ENCODE measurements at regions not wholly inside any gene's neighbourhood (a gene's known extent, or its start where the extent isn't known, plus 50 kb on each side); places are given as distances from the start of the nearest gene placed in this dataset.

DNA sequence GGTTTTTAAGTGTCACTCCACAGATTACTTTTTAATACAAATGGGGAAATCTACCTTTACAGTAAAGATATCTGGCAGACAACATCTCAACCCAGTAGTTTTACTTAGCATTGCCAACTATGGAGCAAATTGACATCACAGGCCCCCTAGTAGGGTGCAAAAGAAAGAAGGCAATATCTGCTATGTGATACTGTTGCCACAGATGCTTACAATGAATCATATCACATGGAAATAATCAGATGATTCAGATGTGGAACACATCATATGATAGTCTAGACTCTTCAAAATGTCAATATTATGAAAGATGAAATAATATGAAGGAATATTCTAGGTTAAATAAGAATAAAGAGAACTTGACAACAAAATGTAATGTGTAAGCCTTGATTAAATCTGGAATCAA lies 322.5 kb downstream of the BMP2 start:
- H3K27ac ChIP-seq (ENCODE audit: low read depth, low read length) = no peak overlapping the region
- no peaks in the 10 kb centered on the region for H3K27me3 ChIP-seq (ENCODE audit: control insufficient read depth in 1 of 2, insufficient read depth in 2 of 2, low read length in 2 of 2)
- no peaks in the 10 kb centered on the region for H3K4me1 ChIP-seq (ENCODE audit: control insufficient read depth in 1 of 2, insufficient read depth in 2 of 2, low read length in 2 of 2)
- no peaks in the 10 kb centered on the region for H3K9me3 ChIP-seq (ENCODE audit: control insufficient read depth in 1 of 2, low read length in 2 of 2)
- H3K4me3 ChIP-seq (ENCODE audit: low read depth in 1 of 2, low read length in 2 of 2) = no peak overlapping the region
- H3K36me3 ChIP-seq (ENCODE audit: control insufficient read depth in 1 of 2, insufficient read depth in 2 of 2, low read length in 2 of 2) = no peaks in the 10 kb centered on the region
- no peak overlapping the region for H3K9ac ChIP-seq (ENCODE audit: low read depth in 1 of 2, low read length in 2 of 2)

DNA sequence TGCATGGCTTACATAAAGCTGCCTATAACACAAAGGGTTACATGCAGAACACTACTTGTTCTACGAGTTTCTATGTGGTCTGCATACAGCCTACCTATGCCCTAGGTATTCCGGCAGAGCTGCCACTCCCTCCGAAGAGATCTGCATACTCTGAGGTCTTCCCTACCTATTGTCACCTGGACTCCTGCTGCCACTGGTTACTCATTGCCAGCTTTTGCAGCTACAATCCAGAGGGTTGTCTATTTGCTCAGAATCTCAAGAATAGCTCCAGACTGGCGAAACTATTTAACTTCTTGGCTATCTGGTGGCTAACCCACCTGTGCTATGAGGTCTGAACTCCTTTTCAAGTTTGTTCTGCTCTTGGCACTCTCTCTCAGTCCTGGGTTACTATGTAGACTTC lies 323.3 kb downstream of the BMP2 start:
- H3K9me3 ChIP-seq (ENCODE audit: control insufficient read depth in 1 of 2, low read length in 2 of 2) = no peaks in the 10 kb centered on the region
- no peaks in the 10 kb centered on the region for H3K27me3 ChIP-seq (ENCODE audit: control insufficient read depth in 1 of 2, insufficient read depth in 2 of 2, low read length in 2 of 2)
- H3K4me3 ChIP-seq (ENCODE audit: low read depth in 1 of 2, low read length in 2 of 2) = no peak overlapping the region
- no peak overlapping the region for H3K27ac ChIP-seq (ENCODE audit: low read depth, low read length)
- no peaks in the 10 kb centered on the region for H3K36me3 ChIP-seq (ENCODE audit: control insufficient read depth in 1 of 2, insufficient read depth in 2 of 2, low read length in 2 of 2)
- H3K9ac ChIP-seq (ENCODE audit: low read depth in 1 of 2, low read length in 2 of 2) = no peak overlapping the region
- H3K4me1 ChIP-seq (ENCODE audit: control insufficient read depth in 1 of 2, insufficient read depth in 2 of 2, low read length in 2 of 2) = no peaks in the 10 kb centered on the region

DNA sequence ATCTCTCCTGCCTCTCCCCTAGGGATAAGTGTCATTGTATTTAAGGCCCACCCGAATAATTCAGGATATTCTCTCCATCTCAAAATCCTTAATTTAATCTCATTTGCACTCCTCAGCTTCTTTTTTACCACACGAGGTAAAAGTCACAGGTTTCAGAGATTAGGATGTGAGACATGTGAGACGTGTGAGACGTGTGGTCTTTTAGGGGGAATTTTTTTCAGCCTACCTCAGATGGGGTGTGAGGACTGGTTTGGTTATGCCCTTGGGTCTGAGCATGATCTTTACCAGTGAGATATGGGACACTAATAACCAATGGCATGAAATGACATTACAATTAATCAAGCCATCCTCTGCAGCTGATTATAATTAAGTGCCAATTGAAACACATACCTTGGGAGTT lies 324.2 kb downstream of the BMP2 start:
- no peaks in the 10 kb centered on the region for H3K9me3 ChIP-seq (ENCODE audit: control insufficient read depth in 1 of 2, low read length in 2 of 2)
- H3K36me3 ChIP-seq (ENCODE audit: control insufficient read depth in 1 of 2, insufficient read depth in 2 of 2, low read length in 2 of 2) = no peaks in the 10 kb centered on the region
- no peak overlapping the region for H3K4me3 ChIP-seq (ENCODE audit: low read depth in 1 of 2, low read length in 2 of 2)
- H3K27me3 ChIP-seq (ENCODE audit: control insufficient read depth in 1 of 2, insufficient read depth in 2 of 2, low read length in 2 of 2) = no peaks in the 10 kb centered on the region
- H3K9ac ChIP-seq (ENCODE audit: low read depth in 1 of 2, low read length in 2 of 2) = no peak overlapping the region
- H3K27ac ChIP-seq (ENCODE audit: low read depth, low read length) = no peak overlapping the region
- H3K4me1 ChIP-seq (ENCODE audit: control insufficient read depth in 1 of 2, insufficient read depth in 2 of 2, low read length in 2 of 2) = no peaks in the 10 kb centered on the region

DNA sequence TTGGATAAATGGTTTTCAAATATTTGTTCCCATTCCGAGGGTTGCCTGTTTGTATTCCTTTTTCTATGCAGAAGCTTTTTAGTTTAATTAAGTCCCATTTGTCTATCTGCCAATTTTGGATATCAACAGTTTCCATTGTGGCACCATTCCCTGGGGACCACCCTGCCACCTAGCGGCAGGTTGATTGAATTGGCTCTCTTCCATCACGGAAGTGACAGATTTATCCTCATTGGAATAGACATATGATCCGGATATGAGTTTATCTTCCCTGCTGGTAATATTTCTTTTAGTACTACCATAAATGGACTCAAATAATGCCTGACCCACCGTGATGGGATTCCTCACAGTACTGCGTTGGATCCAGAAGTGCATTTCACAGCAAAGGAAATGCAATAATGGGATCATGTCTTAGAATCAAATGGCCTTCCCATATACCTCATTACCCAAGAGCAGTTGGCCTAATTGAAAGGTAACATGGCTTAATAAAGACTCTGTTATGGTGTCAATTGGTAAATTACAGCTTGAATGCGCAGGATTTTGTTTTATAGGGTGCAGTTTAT lies 327.0 kb downstream of the BMP2 start:
- H3K4me1 ChIP-seq (ENCODE audit: control insufficient read depth in 1 of 2, insufficient read depth in 2 of 2, low read length in 2 of 2) = no peaks in the 10 kb centered on the region
- no peak overlapping the region for H3K27ac ChIP-seq (ENCODE audit: low read depth, low read length)
- H3K4me3 ChIP-seq (ENCODE audit: low read depth in 1 of 2, low read length in 2 of 2) = no peak overlapping the region
- no peaks in the 10 kb centered on the region for H3K27me3 ChIP-seq (ENCODE audit: control insufficient read depth in 1 of 2, insufficient read depth in 2 of 2, low read length in 2 of 2)
- no peaks in the 10 kb centered on the region for H3K36me3 ChIP-seq (ENCODE audit: control insufficient read depth in 1 of 2, insufficient read depth in 2 of 2, low read length in 2 of 2)
- no peak overlapping the region for H3K9ac ChIP-seq (ENCODE audit: low read depth in 1 of 2, low read length in 2 of 2)
- no peaks in the 10 kb centered on the region for H3K9me3 ChIP-seq (ENCODE audit: control insufficient read depth in 1 of 2, low read length in 2 of 2)

DNA sequence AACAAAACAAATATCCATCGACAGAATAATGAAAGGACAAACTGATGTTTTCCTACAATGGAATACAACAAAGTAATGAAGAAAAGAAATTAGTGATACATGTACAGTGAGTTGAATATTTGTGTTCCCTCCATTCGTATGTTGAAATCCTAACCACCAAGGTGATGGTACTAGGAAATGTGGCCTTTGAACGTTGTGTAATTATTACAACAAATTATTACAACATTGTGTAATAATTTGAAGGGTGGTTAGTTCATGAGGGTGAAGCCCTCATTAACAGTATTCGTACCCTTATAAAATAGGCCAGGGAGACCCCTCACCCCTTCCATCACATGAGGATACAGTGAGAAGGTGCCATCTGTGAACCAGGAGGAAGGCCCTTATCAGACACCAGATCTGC lies 339.4 kb downstream of the BMP2 start:
- Histone ChIP-seq H3K27me3 (ENCODE audit: control insufficient read depth in 1 of 2, insufficient read depth in 2 of 2, low read length in 2 of 2) (no peaks in the 10 kb centered on the region), H3K27ac (ENCODE audit: low read depth, low read length) (no peak overlapping the region), H3K36me3 (ENCODE audit: control insufficient read depth in 1 of 2, insufficient read depth in 2 of 2, low read length in 2 of 2) (no peaks in the 10 kb centered on the region), H3K9me3 (ENCODE audit: control insufficient read depth in 1 of 2, low read length in 2 of 2) (no peaks in the 10 kb centered on the region), H3K4me3 (ENCODE audit: low read depth in 1 of 2, low read length in 2 of 2) (no peak overlapping the region), H3K9ac (ENCODE audit: low read depth in 1 of 2, low read length in 2 of 2) (no peak overlapping the region), H3K4me1 (ENCODE audit: control insufficient read depth in 1 of 2, insufficient read depth in 2 of 2, low read length in 2 of 2) (no peaks in the 10 kb centered on the region)

DNA sequence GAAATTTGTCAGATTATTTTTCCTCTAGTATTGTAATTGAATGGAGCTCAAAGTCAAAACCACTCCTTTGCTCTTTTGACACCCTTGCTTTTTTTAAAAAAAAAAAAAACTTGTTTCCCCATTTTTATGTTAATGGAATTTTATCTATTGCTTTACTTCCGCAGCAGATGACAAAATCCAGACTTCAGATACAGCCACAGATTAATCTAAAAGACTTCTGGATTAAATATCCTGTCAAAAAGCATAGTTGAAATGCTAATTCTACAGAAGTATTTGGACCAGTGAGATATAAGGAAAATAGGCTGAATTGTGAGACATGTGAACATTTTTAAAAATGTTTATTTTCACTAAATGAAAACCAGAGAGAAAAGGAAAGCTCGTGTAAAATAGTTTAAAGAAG lies 341.4 kb downstream of the BMP2 start:
- Histone ChIP-seq H3K36me3 (ENCODE audit: control insufficient read depth in 1 of 2, insufficient read depth in 2 of 2, low read length in 2 of 2) (no peaks in the 10 kb centered on the region), H3K27me3 (ENCODE audit: control insufficient read depth in 1 of 2, insufficient read depth in 2 of 2, low read length in 2 of 2) (no peaks in the 10 kb centered on the region), H3K9me3 (ENCODE audit: control insufficient read depth in 1 of 2, low read length in 2 of 2) (no peaks in the 10 kb centered on the region), H3K4me3 (ENCODE audit: low read depth in 1 of 2, low read length in 2 of 2) (no peak overlapping the region), H3K4me1 (ENCODE audit: control insufficient read depth in 1 of 2, insufficient read depth in 2 of 2, low read length in 2 of 2) (no peaks in the 10 kb centered on the region), H3K27ac (ENCODE audit: low read depth, low read length) (no peak overlapping the region), H3K9ac (ENCODE audit: low read depth in 1 of 2, low read length in 2 of 2) (no peak overlapping the region)

DNA sequence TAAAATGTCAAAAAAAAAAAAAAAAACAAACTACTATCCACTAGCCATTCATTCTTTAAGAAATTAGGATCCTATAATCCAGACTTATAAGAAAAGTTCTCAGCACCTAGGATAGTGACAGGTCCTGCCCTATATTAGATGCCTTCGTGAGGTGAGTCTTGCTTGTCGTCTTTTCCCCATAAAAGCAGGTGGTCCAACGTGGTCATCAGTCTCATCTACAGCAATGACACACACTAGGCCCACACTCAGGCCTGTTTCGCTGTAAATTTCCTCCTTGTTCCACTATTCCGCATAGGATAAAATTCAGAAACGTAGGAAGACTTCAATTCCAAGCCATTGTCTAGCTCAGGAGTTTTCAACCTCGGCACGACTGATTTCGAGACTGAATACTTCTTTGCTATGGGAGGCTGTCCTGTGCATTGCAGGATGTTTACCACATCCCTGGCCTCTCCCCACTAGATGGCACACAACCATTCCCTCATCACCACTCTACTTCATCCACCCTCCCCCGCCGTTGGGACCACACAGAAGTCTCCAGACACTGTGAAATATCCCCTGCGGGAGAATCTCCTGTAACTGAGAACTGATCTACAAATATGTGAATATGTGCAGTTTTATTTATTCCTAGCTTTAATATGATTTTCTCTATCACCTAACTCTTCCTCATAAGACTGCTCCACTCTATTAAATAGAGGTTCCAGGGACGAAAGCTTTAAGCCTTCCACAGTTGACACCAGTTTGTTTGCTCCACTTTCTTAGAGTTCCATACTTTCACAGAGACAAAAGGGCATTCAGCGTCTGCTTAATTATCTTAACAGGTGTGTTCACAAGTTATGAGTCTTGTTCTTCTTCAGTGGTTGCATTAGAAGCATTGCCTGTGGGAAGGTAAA lies 346.3 kb downstream of the BMP2 start:
- Histone ChIP-seq H3K27me3 (ENCODE audit: control insufficient read depth in 1 of 2, insufficient read depth in 2 of 2, low read length in 2 of 2) (no peaks in the 10 kb centered on the region), H3K9ac (ENCODE audit: low read depth in 1 of 2, low read length in 2 of 2) (no peak overlapping the region), H3K27ac (ENCODE audit: low read depth, low read length) (no peak overlapping the region)

DNA sequence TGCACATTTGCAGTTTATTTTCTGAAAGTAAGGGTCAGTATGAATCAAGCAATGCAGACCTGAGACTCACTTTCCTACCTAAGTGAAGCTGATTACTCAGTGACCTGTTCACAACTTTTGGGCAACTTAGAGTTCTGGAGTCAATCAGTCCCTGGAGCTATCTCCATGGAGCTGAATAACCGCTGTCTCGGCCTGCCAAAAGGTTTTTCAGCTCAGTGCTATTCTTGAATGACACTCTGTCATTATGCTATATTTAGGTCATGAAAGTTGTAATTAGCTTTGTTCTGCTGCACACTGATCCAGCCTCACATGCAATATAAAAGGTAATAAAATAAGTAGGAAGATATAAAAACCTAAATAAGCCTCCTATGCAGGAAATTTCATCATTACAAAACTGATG lies 356.0 kb downstream of the BMP2 start:
- no peaks in the 10 kb centered on the region for H3K4me1 ChIP-seq (ENCODE audit: control insufficient read depth in 1 of 2, insufficient read depth in 2 of 2, low read length in 2 of 2)
- H3K27ac ChIP-seq (ENCODE audit: low read depth, low read length) = no peak overlapping the region

More for the DNA sequence above, 346.3 kb downstream of the BMP2 start:
- Histone ChIP-seq H3K4me3 (ENCODE audit: low read depth in 1 of 2, low read length in 2 of 2) (no peak overlapping the region), H3K9me3 (ENCODE audit: control insufficient read depth in 1 of 2, low read length in 2 of 2) (no peaks in the 10 kb centered on the region), H3K36me3 (ENCODE audit: control insufficient read depth in 1 of 2, insufficient read depth in 2 of 2, low read length in 2 of 2) (no peaks in the 10 kb centered on the region), H3K4me1 (ENCODE audit: control insufficient read depth in 1 of 2, insufficient read depth in 2 of 2, low read length in 2 of 2) (no peaks in the 10 kb centered on the region)

DNA sequence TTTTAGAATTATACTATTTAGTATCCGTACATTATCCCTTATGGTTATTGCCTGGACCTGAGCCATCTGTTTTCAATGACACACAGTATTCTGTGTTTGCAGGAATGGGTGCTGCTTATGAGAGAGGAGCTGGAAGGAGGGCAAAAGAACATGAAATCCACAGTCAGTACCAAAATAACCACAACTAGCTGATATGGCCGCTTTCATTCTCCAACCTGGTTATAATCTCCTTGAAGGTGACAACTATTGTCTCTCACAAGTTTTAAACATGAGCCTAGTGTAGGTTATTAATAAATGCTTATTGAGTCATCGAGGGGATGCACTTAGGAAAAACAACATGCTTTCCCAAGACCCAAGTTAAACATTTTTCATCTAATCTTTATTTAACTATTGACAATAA lies 356.6 kb downstream of the BMP2 start:
- H3K36me3 ChIP-seq (ENCODE audit: control insufficient read depth in 1 of 2, insufficient read depth in 2 of 2, low read length in 2 of 2) = no peaks in the 10 kb centered on the region
- no peak overlapping the region for H3K9ac ChIP-seq (ENCODE audit: low read depth in 1 of 2, low read length in 2 of 2)
- H3K27ac ChIP-seq (ENCODE audit: low read depth, low read length) = no peak overlapping the region
- H3K27me3 ChIP-seq (ENCODE audit: control insufficient read depth in 1 of 2, insufficient read depth in 2 of 2, low read length in 2 of 2) = no peaks in the 10 kb centered on the region
- H3K4me3 ChIP-seq (ENCODE audit: low read depth in 1 of 2, low read length in 2 of 2) = no peak overlapping the region
- no peaks in the 10 kb centered on the region for H3K4me1 ChIP-seq (ENCODE audit: control insufficient read depth in 1 of 2, insufficient read depth in 2 of 2, low read length in 2 of 2)
- H3K9me3 ChIP-seq (ENCODE audit: control insufficient read depth in 1 of 2, low read length in 2 of 2) = no peaks in the 10 kb centered on the region

More for the DNA sequence above, 356.0 kb downstream of the BMP2 start:
- H3K27me3 ChIP-seq (ENCODE audit: control insufficient read depth in 1 of 2, insufficient read depth in 2 of 2, low read length in 2 of 2) = no peaks in the 10 kb centered on the region
- no peak overlapping the region for H3K9ac ChIP-seq (ENCODE audit: low read depth in 1 of 2, low read length in 2 of 2)
- no peaks in the 10 kb centered on the region for H3K9me3 ChIP-seq (ENCODE audit: control insufficient read depth in 1 of 2, low read length in 2 of 2)
- H3K36me3 ChIP-seq (ENCODE audit: control insufficient read depth in 1 of 2, insufficient read depth in 2 of 2, low read length in 2 of 2) = no peaks in the 10 kb centered on the region
- no peak overlapping the region for H3K4me3 ChIP-seq (ENCODE audit: low read depth in 1 of 2, low read length in 2 of 2)

DNA sequence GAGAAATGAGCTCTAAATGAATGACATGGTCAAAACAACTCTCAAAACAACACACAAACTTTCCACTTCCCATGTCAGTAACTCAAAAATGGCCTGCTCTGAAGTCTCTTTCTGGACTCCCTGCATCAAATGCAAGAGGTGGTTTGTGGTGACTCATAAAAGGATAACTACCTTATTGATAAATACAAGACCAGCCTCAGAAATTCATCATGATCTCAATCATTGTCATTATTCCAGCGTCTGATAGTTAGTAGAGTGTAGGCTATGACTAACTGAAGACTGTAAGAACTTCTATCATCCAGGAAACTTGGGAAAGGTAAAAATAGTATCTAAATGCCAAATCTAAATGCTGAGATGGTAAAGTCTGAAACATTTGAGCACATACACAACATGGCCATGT lies 369.4 kb downstream of the BMP2 start:
- Histone ChIP-seq H3K9ac (ENCODE audit: low read depth in 1 of 2, low read length in 2 of 2) (no peak overlapping the region), H3K4me1 (ENCODE audit: control insufficient read depth in 1 of 2, insufficient read depth in 2 of 2, low read length in 2 of 2) (no peaks in the 10 kb centered on the region), H3K36me3 (ENCODE audit: control insufficient read depth in 1 of 2, insufficient read depth in 2 of 2, low read length in 2 of 2) (no peaks in the 10 kb centered on the region), H3K27ac (ENCODE audit: low read depth, low read length) (no peak overlapping the region), H3K9me3 (ENCODE audit: control insufficient read depth in 1 of 2, low read length in 2 of 2) (no peaks in the 10 kb centered on the region), H3K4me3 (ENCODE audit: low read depth in 1 of 2, low read length in 2 of 2) (no peak overlapping the region), H3K27me3 (ENCODE audit: control insufficient read depth in 1 of 2, insufficient read depth in 2 of 2, low read length in 2 of 2) (no peaks in the 10 kb centered on the region)

Data from duodenal mucosa (tissue), 2 donors.